Parathyroid adenoma (tissue), 2 donors: ENCODE measurements at regions not wholly inside any gene's neighbourhood (a gene's known extent, or its start where the extent isn't known, plus 50 kb on each side); places are given as distances from the start of the nearest gene placed in this dataset.

ENCODE experiments used
- H2AFZ ChIP-seq: fragments of 300-600 bp; sonication (generic); one replicate; pipeline ENCODE4 v1.7.0; 2017; ENCODE audit warnings: antibody characterized with exemption, mild to moderate bottlenecking
- H3K27ac ChIP-seq: fragments of 300-600 bp; sonication (generic); one replicate; pipeline ENCODE4 v1.7.0; 2017
- H3K27me3 ChIP-seq: fragments of 300-600 bp; sonication (generic); one replicate; pipeline ENCODE4 v1.7.0; 2017; ENCODE audit warnings: low read length; ENCODE audit not compliant: control insufficient read depth, insufficient read depth
- H3K36me3 ChIP-seq: fragments of 300-600 bp; sonication (generic); one replicate; pipeline ENCODE4 v1.7.0; 2017; ENCODE audit warnings: low read length; ENCODE audit not compliant: control insufficient read depth, insufficient read depth
- H3K4me1 ChIP-seq: fragments of 300-600 bp; sonication (generic); one replicate; pipeline ENCODE4 v1.7.0; 2017; ENCODE audit warnings: control low read depth
- H3K4me2 ChIP-seq: fragments of 300-600 bp; sonication (generic); one replicate; pipeline ENCODE4 v1.7.0; 2017; ENCODE audit warnings: low read length
- H3K4me3 ChIP-seq: fragments of 300-600 bp; sonication (generic); one replicate; pipeline ENCODE4 v1.7.0; 2017; ENCODE audit warnings: low read depth, low read length
- H3K79me2 ChIP-seq: fragments of 300-600 bp; sonication (generic); one replicate; pipeline ENCODE4 v1.7.0; 2017; ENCODE audit warnings: control low read depth
- H3K9ac ChIP-seq: fragments of 300-600 bp; sonication (generic); one replicate; pipeline ENCODE4 v1.7.0; 2017; ENCODE audit warnings: mild to moderate bottlenecking
- H3K9me3 ChIP-seq: fragments of 300-600 bp; sonication (generic); one replicate; pipeline ENCODE4 v1.7.0; 2017; ENCODE audit warnings: low read length; ENCODE audit not compliant: control insufficient read depth
- CTCF ChIP-seq: fragments of 300-600 bp; sonication (generic); IDR thresholded peaks from one replicate; pipeline ENCODE4 v1.7.0; 2017; ENCODE audit warnings: antibody characterized with exemption, mild to moderate bottlenecking
- donor health status: primary hyperparathyroidism.

GRCh38 chr5:12655675-12656074 lies 751.4 kb upstream of the CTNND2 start:
- Histone ChIP-seq H3K9me3 (no peaks in the 10 kb centered on the region), H3K27ac (no peak overlapping the region), H2AFZ (no peak overlapping the region), H3K79me2 (no peaks in the 10 kb centered on the region), H3K9ac (no peak overlapping the region), H3K4me3 (no peak overlapping the region), H3K4me1 (no peaks in the 10 kb centered on the region), H3K4me2 (no peak overlapping the region), H3K27me3 (no peaks in the 10 kb centered on the region), H3K36me3 (no peaks in the 10 kb centered on the region)
- no peak for TF ChIP-seq CTCF

GRCh38 chr5:12652201-12652600 lies 748.0 kb upstream of the CTNND2 start:
- H3K27me3 ChIP-seq: no peaks in the 10 kb centered on the region
- TF ChIP-seq CTCF: no peak
- no peaks in the 10 kb centered on the region for H3K36me3 ChIP-seq
- H3K9ac ChIP-seq: no peak overlapping the region
- no peak overlapping the region for H3K4me2 ChIP-seq
- no peaks in the 10 kb centered on the region for H3K9me3 ChIP-seq
- no peak overlapping the region for H3K27ac ChIP-seq
- H3K79me2 ChIP-seq: no peaks in the 10 kb centered on the region
- no peak overlapping the region for H2AFZ ChIP-seq
- H3K4me3 ChIP-seq: no peak overlapping the region
- no peaks in the 10 kb centered on the region for H3K4me1 ChIP-seq

- Histone ChIP-seq H3K79me2 (no peaks in the 10 kb centered on the region), H3K27me3 (no peaks in the 10 kb centered on the region), H3K9ac (no peak overlapping the region), H3K27ac (no peak overlapping the region), H2AFZ (no peak overlapping the region), H3K36me3 (no peaks in the 10 kb centered on the region), H3K4me3 (no peak overlapping the region), H3K4me1 (no peaks in the 10 kb centered on the region), H3K9me3 (no peaks in the 10 kb centered on the region), H3K4me2 (no peak overlapping the region)
- TF ChIP-seq CTCF: no peak
These were observed 744.3 kb upstream of the CTNND2 start for GRCh38 chr5:12648558-12648957.

- Histone ChIP-seq H3K4me3 (no peak overlapping the region), H3K9ac (no peak overlapping the region), H3K4me2 (no peak overlapping the region), H2AFZ (no peak overlapping the region), H3K27me3 (no peaks in the 10 kb centered on the region), H3K36me3 (no peaks in the 10 kb centered on the region), H3K79me2 (no peaks in the 10 kb centered on the region), H3K4me1 (no peaks in the 10 kb centered on the region), H3K9me3 (no peaks in the 10 kb centered on the region), H3K27ac (no peak overlapping the region)
- TF ChIP-seq CTCF: no peak
These were observed 743.4 kb upstream of the CTNND2 start for GRCh38 chr5:12647613-12648012.

GRCh38 chr5:12645582-12645981 lies 741.3 kb upstream of the CTNND2 start:
- no peak overlapping the region for H3K9ac ChIP-seq
- no peak overlapping the region for H2AFZ ChIP-seq
- H3K79me2 ChIP-seq: no peaks in the 10 kb centered on the region
- no peaks in the 10 kb centered on the region for H3K36me3 ChIP-seq
- TF ChIP-seq CTCF: no peak
- H3K9me3 ChIP-seq: no peaks in the 10 kb centered on the region
- H3K27me3 ChIP-seq: no peaks in the 10 kb centered on the region
- no peak overlapping the region for H3K27ac ChIP-seq
- H3K4me1 ChIP-seq: no peaks in the 10 kb centered on the region
- H3K4me3 ChIP-seq: no peak overlapping the region
- H3K4me2 ChIP-seq: no peak overlapping the region
